Muscle of arm (tissue), 1 donor: ENCODE measurements at regions not wholly inside any gene's neighbourhood (a gene's known extent, or its start where the extent isn't known, plus 50 kb on each side); places are given as distances from the start of the nearest gene placed in this dataset.
"Not testable (repeated sequence)": the region's sequence is repeated elsewhere in the genome, so short reads cannot be mapped to it uniquely, and the experiment has no call there.

ENCODE experiments used
- DNase-seq: peaks from one replicate; pipeline ENCODE4 v3.0.0-alpha.2; 2013

- no peak for DNase-seq
These were observed 128.8 kb downstream of the TEX36 start for GRCh38 chr10:125554016-125554703.

GRCh38 chr10:125553091-125553490 is 129.9 kb downstream of the TEX36 start:
- DNase-seq, result no peak

GRCh38 chr10:125551247-125551646 is 131.7 kb downstream of the TEX36 start:
- no peak for DNase-seq

- DNase-seq, result no peak
These were observed 132.6 kb downstream of the TEX36 start for GRCh38 chr10:125550362-125550761.

GRCh38 chr10:125549653-125550052 is 133.3 kb downstream of the TEX36 start:
- no peak for DNase-seq

DNA sequence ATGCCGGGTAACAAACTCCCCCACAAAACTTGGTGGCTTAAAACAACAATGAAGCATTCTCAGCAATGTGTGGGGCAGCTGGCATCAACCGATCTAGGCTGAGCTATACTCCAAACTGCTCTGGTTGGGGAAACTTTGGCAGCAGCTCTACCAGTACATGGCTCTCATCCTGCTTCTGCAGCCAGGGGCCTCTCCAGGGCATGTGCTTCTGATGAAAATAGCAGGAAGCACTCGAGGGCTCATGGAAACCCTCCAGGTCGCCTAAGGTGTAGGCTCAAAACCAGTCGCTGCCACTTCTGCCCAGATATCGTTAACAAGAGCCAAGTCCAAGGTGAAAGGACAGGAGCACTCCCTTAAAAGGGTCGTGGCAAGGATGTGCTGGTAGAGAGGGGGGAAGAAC is 134.1 kb downstream of the TEX36 start:
- DNase-seq, result no peak

GRCh38 chr10:125548356-125548755 is 134.6 kb downstream of the TEX36 start:
- DNase-seq, result no peak

DNA sequence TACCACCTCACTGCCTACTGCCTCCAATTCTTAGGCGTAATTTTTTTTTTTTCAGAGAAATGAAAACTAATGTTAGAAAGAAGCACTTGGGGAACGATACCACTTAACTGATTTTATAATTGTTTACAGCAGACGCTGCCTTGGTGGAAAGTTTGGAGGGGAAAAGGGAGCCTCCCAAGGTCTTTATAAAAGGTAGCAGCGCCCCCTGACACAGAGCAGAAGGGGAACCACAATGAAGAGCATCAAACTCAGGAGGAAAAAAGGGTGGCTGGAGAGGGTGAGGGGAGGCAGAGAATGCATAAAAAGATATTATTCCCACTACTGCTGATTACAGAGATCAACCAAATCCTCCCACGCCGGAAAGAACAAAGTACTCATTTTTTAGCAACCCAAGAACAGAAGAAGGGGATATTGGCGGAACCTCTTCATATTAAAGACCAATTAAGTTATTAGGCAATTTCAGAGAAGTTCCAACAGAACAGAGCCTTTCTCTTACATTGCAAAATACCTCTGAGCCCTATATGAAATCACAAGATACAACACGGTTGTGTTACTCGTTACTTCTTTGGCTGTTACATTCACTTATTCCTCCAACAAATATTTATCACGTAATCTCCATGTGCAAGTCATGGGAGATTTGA is 135.8 kb downstream of the TEX36 start:
- DNase-seq, result no peak

GRCh38 chr10:125543796-125544195 is 139.2 kb downstream of the TEX36 start:
- no peak for DNase-seq

DNA sequence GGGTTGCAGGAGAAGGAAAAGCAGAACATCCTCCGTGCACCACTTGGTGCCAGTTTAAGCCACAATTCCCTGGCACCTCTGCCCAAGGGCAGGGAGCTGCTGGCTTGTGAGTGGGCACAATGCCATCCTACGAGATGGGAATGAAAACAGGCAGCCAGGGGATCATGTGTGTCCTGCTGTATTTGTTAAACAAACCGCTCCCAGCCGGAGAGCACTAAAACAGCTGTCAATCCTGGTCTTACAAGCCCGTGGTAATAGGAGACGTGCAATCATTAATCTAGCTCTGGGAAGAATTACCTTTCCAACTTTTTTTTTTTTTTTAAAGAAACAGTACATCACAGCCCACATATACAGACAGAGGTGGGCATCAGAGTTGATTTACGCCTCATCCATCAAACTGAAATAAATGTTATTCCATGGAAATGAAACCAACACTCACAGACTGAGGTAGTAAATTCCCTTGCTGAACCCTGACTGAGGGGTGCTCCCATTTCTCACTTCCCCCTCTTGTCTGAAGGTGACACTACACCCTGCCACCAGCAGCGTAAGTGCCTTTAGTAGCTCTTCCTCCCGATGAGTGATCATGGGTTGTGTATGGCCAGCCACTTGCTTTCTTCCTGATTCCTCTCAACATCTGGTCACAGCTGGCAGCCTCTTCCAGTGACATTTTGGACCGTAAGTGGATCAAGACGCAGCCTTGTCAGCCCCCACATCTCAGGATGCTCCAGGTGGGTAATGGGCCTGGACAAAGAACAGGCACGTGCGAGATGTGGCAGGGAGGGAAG is 143.8 kb downstream of the TEX36 start:
- no peak for DNase-seq

- no peak for DNase-seq
These were observed 146.7 kb downstream of the TEX36 start for GRCh38 chr10:125536236-125536635.

DNA sequence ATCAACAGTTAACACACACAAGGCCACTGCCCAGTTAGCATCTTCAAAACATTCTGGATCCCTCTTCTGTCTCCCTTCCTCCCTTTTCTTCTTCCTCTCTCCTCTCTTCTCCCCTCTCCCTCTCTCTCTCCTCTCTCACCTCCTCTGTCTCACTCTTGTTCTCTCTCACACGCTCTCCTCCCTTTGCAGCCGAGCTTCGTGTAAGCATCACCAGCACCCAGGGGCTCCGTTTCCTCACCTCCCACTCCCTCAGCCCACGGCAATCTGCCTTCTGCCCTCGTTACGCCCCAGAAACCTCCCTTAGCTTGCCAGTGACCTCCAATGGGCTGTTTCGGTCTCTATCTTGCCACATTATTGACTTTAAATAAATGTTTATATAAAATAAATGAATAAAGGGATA is 147.4 kb downstream of the TEX36 start:
- DNase-seq, result no peak

DNA sequence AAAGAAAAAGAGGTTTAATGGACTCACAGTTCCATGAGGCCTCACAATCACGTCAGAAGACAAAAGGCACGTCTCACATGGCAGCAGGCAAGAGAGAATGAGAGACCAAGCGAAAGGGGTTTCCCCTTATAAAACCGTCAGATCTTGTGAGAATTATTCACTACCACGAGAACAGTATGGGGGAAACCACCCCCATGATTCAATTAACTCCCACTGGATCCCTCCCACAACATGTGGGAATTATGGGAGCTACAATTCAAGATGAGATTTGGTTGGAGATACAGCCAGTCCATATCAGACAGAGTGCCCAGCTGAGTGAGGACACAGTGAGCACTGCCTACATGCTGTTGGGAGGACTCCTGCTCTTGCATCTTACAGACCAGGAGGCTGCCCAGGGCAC is 148.4 kb downstream of the TEX36 start:
- DNase-seq, result no peak

DNA sequence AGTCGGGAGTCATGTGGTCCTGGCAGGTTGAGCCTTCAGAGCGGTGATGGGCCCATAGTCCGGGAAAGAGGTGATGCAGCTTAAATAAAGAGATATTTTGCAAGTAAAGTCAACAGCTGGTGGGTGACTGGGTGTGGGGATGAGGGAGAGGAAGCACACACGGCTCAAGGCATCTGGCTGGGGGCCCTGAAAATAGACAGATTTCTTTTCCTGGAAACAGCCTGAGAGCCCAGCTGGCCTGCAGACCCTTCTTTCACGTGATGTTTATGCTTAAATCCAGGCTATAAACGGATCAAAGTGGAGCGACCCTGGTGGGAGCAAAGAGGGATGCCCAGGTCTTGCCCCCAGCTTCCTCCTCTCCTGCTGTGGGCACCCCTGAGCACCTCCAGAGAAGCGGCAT is 149.1 kb downstream of the TEX36 start:
- DNase-seq, result no peak

DNA sequence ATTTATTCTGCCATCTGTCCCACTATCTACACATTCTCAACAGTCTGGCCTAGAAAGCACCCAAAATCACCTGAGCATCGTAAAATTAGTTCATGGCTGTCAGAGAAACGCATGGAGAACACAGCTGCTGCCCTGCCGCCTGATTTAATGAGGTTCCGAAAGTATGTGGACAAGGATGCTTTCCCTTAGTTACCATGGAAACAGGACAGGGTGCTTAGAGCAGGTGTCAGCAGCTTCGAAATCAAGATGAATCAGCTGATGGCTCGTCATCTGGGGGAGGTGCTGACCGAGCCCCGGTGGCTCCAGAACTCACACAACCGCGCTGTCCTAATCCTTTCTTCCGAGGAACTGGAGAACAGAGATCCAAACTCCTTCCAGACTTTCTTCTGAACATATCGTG is 151.5 kb downstream of the TEX36 start:
- DNase-seq, result no peak

GRCh38 chr10:125523347-125523746 is 159.6 kb downstream of the TEX36 start:
- no peak for DNase-seq

GRCh38 chr10:125521721-125522680 is 161.0 kb downstream of the TEX36 start:
- DNase-seq, result no peak

DNA sequence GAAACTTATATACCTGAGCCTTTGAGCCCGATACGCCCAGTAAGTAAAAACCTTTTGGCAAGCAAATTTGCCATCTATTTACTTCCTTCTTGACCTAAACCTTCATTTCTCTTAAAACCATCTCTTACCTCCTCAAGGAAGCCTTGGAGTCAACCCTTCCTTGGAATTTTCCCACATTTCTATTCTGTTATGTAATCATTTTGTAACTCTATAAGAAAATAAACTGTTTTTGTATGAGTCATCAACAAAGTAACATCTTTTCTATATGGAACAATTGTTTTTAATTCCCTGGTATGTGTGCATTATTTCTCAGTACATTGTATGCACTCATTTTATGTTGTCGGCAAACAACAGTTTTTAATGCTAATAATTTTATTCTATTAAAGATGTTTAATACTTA is 162.0 kb downstream of the TEX36 start:
- DNase-seq, result no peak

GRCh38 chr10:125518397-125518796 is 164.6 kb downstream of the TEX36 start:
- not testable (repeated sequence) for DNase-seq

- DNase-seq, result no peak
These were observed 167.4 kb downstream of the TEX36 start for GRCh38 chr10:125515571-125515970.

DNA sequence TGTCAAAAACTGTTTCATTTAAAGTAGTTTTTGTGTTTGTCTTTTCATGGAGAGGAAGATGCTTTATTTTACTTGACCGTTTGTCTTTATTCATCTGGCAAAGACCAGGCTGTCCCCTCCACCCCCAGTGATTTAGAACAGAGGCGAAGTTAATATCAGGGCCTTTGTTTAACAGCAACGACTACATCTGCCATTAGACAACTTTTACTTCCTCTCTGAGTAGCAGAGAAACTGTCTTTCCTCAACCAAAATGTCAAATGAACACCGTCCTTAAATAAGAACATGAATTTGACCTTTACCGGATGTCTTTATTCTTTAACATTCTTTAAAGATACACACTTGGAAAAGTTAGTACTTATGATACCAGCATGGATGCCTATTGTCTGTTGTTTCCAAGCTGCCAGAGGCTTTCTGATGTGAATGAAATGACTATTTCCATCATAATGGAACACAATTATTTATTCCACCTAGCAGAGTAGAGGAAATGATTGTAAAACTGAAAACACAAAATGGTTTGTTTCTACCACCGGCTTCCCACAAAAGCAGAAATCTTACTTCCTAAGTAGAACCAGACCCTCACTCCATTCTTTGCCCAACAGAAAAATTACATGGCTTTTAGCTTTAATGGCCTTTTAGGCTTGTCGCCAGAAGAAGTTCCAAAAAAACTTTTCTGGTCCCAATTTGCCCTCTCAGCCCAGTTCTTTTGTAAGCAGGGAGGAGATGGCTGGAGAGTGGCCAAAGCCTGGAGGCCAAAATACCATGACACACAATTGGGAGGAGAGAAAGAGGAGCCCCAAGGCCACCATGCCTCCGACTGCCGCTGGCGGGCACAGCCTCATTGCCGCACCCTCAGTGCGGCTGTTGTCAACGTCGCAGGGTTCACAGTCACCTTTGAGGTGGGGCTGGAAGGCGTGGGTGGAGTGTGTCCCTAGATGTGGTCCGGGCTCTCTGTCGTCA is 168.5 kb downstream of the TEX36 start:
- DNase-seq, result no peak
